ENCODE measurements at regions not wholly inside any gene's neighbourhood (a gene's known extent, or its start where the extent isn't known, plus 50 kb on each side); places are given as distances from the start of the nearest gene placed in this dataset.

DNA sequence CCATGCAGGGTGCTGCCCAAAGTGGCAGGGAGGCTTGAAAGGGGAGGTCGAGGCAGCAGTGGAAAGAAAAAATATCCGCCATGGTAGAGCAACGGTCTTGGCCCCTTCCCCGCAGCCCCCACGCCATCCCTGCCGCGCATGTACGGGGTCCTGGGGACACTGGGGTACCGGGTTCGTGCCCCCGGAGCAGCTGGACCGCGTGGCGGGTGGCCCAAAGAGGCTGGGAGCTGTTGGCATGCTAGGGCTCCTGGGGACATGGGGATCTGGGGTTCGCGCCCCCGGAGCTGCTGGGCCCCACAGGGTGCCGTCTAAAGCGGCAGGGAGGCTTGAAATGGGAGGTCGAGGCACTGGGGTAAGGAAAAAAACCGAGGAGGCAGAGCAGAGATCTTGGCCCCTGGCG is 316.5 kb downstream of the ALG10 start:
- H3K27ac ChIP-seq (ENCODE audit: control insufficient read depth, insufficient read depth) = no peak overlapping the region
- no peaks in the 10 kb centered on the region for H3K79me2 ChIP-seq (ENCODE audit: control insufficient read depth, insufficient read depth, low read length)
- H4K20me1 ChIP-seq (ENCODE audit: control insufficient read depth, insufficient read depth) = no peaks in the 10 kb centered on the region
- POLR2A ChIA-PET = no interaction called here
- in situ Hi-C loops (cut with MboI) (no loop called here), intact Hi-C loops (cut with micrococcal nuclease; ENCODE audit: unreplicated experiment) (no loop called here)
- H3K9me3 ChIP-seq (replicated peaks; ENCODE audit: control insufficient read depth, insufficient read depth, low read length) = no peaks in the 10 kb centered on the region; the same call in 2 of the 3 replicates
- no peak overlapping the region for H2AFZ ChIP-seq (ENCODE audit: control insufficient read depth, low read depth, low read length)
- no peak overlapping the region for H3K4me2 ChIP-seq (ENCODE audit: control insufficient read depth, insufficient read depth)
- no TSS peak for BruUV-seq (replicated peaks)
- SMC1A ChIA-PET (ENCODE audit: uncharacterized antibody, unreplicated experiment) = no interaction called here
- no peak overlapping the region for H3K4me3 ChIP-seq
- FAIRE-seq = no peak
- no peaks in the 10 kb centered on the region for H3K4me1 ChIP-seq (ENCODE audit: control insufficient read depth, insufficient read depth, low read length)
- no peaks in the 10 kb centered on the region for H3K36me3 ChIP-seq (ENCODE audit: control insufficient read depth in 2 of 2, insufficient read depth in 2 of 2, low read length in 1 of 2)
- RAD21 ChIA-PET (ENCODE audit: unreplicated experiment) = no interaction called here
- WGBS (ENCODE audit: insufficient coverage, insufficient replicate concordance, low lambda C conversion rate, missing lambda C conversion rate) = 67% methylated on average over 21 of the region's 22 CpGs
- TF ChIP-seq, protein P1, sequence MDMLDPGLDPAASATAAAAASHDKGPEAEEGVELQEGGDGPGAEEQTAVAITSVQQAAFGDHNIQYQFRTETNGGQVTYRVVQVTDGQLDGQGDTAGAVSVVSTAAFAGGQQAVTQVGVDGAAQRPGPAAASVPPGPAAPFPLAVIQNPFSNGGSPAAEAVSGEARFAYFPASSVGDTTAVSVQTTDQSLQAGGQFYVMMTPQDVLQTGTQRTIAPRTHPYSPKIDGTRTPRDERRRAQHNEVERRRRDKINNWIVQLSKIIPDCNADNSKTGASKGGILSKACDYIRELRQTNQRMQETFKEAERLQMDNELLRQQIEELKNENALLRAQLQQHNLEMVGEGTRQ (IDR thresholded peaks at IDR 0.05; ENCODE audit: borderline replicate concordance, low read depth, low read length) = no peak
- TF ChIP-seq NFYA (IDR thresholded peaks at IDR 0.05; ENCODE audit: borderline replicate concordance, low read depth, low read length) = no peak
- TF ChIP-seq RBBP5 (conservative IDR thresholded peaks at IDR 0.05) = no peak
- H3K27me3 ChIP-seq (replicated peaks in 1 of 2; ENCODE audit: control insufficient read depth in 2 of 2, insufficient read depth in 2 of 2, low read length in 1 of 2) = no peaks in the 10 kb centered on the region
- CTCF ChIA-PET = no interaction called here
- DNase-seq (ENCODE audit: low read depth, low spot score) = no peak
- ATAC-seq = no peak
- no peak overlapping the region for H3K9ac ChIP-seq (ENCODE audit: control insufficient read depth, insufficient read depth, low read length)

DNA sequence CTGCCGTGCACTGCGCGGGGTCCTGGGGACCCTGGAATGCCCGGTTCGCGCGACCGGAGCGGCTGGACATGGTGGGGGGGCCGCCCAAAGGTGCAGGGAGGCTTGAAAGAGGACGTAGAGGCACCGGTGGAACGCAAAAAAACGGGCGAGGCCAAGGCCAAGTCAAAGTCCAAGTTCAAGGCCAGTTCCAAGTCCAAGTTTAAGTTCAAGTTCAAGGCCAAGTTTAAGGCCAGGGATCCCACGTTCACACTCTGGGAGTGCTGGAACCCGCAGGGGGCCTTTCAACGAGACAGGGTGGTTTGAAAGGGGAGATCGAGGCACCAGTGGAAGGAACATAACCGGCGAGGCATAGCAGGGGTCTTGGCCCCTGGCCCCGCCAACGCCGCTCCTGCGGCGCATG is 317.6 kb downstream of the ALG10 start:
- CTCF ChIA-PET = no interaction called here
- Histone ChIP-seq H3K27me3 (replicated peaks in 1 of 2; ENCODE audit: control insufficient read depth in 2 of 2, insufficient read depth in 2 of 2, low read length in 1 of 2) (no peaks in the 10 kb centered on the region), H3K79me2 (ENCODE audit: control insufficient read depth, insufficient read depth, low read length) (no peaks in the 10 kb centered on the region), H3K4me3 (no peak overlapping the region), H2AFZ (ENCODE audit: control insufficient read depth, low read depth, low read length) (no peak overlapping the region), H3K27ac (ENCODE audit: control insufficient read depth, insufficient read depth) (no peak overlapping the region), H3K36me3 (ENCODE audit: control insufficient read depth in 2 of 2, insufficient read depth in 2 of 2, low read length in 1 of 2) (no peaks in the 10 kb centered on the region), H3K9me3 (replicated peaks; ENCODE audit: control insufficient read depth, insufficient read depth, low read length) (no peaks in the 10 kb centered on the region; the same call in 2 of the 3 replicates), H3K9ac (ENCODE audit: control insufficient read depth, insufficient read depth, low read length) (no peak overlapping the region), H4K20me1 (ENCODE audit: control insufficient read depth, insufficient read depth) (no peaks in the 10 kb centered on the region), H3K4me2 (ENCODE audit: control insufficient read depth, insufficient read depth) (no peak overlapping the region), H3K4me1 (ENCODE audit: control insufficient read depth, insufficient read depth, low read length) (no peaks in the 10 kb centered on the region)
- BruUV-seq (replicated peaks) = no TSS peak
- in situ Hi-C loops (cut with MboI) (no loop called here), intact Hi-C loops (cut with micrococcal nuclease; ENCODE audit: unreplicated experiment) (no loop called here)
- POLR2A ChIA-PET = no interaction called here
- DNase-seq (ENCODE audit: low read depth, low spot score) = no peak
- ATAC-seq = no peak
- 41% methylated on average over 24 of the region's 26 CpGs for WGBS (ENCODE audit: insufficient coverage, insufficient replicate concordance, low lambda C conversion rate, missing lambda C conversion rate)
- RAD21 ChIA-PET (ENCODE audit: unreplicated experiment) = no interaction called here
- SMC1A ChIA-PET (ENCODE audit: uncharacterized antibody, unreplicated experiment) = no interaction called here
- no peak for FAIRE-seq
- TF ChIP-seq MEF2A (IDR thresholded peaks at IDR 0.05; ENCODE audit: insufficient read depth, low read depth, low read length) (no peak), SREBF2 (IDR thresholded peaks at IDR 0.05; ENCODE audit: low read length) (no peak), DPF2 (IDR thresholded peaks at IDR 0.05) (no peak), TCF3 (IDR thresholded peaks at IDR 0.05; ENCODE audit: borderline replicate concordance, insufficient read depth, low read depth, low read length) (no peak), CBX3 (IDR thresholded peaks at IDR 0.05; ENCODE audit: borderline replicate concordance, low read depth) (no peak), CHD2 (IDR thresholded peaks at IDR 0.05; ENCODE audit: borderline replicate concordance, low read depth, low read length) (no peak), BCL11A (IDR thresholded peaks at IDR 0.05; ENCODE audit: low read depth, low read length) (no peak), HDAC2 (IDR thresholded peaks at IDR 0.05) (no peak), ZNF217 (IDR thresholded peaks at IDR 0.05) (no peak), NR2C2 (IDR thresholded peaks at IDR 0.05; ENCODE audit: borderline replicate concordance, control insufficient read depth, insufficient read length, low read depth) (no peak), POLR2AphosphoS5 (IDR thresholded peaks at IDR 0.05; ENCODE audit: low read length) (no peak), TAF1 (IDR thresholded peaks at IDR 0.05; ENCODE audit: borderline replicate concordance, low read depth, low read length) (no peak), MTA2 (IDR thresholded peaks at IDR 0.05; ENCODE audit: low read depth) (no peak)
- TF ChIP-seq, protein P2, sequence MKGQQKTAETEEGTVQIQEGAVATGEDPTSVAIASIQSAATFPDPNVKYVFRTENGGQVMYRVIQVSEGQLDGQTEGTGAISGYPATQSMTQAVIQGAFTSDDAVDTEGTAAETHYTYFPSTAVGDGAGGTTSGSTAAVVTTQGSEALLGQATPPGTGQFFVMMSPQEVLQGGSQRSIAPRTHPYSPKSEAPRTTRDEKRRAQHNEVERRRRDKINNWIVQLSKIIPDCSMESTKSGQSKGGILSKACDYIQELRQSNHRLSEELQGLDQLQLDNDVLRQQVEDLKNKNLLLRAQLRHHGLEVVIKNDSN (IDR thresholded peaks at IDR 0.05; ENCODE audit: borderline replicate concordance, extremely low read length, insufficient read depth, low read depth, low read length) = no peak
- TF ChIP-seq, protein P3, sequence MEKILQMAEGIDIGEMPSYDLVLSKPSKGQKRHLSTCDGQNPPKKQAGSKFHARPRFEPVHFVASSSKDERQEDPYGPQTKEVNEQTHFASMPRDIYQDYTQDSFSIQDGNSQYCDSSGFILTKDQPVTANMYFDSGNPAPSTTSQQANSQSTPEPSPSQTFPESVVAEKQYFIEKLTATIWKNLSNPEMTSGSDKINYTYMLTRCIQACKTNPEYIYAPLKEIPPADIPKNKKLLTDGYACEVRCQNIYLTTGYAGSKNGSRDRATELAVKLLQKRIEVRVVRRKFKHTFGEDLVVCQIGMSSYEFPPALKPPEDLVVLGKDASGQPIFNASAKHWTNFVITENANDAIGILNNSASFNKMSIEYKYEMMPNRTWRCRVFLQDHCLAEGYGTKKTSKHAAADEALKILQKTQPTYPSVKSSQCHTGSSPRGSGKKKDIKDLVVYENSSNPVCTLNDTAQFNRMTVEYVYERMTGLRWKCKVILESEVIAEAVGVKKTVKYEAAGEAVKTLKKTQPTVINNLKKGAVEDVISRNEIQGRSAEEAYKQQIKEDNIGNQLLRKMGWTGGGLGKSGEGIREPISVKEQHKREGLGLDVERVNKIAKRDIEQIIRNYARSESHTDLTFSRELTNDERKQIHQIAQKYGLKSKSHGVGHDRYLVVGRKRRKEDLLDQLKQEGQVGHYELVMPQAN (conservative IDR thresholded peaks at IDR 0.05) = no peak
